GM18858 (cell line): ENCODE measurements at regions not wholly inside any gene's neighbourhood (a gene's known extent, or its start where the extent isn't known, plus 50 kb on each side); places are given as distances from the start of the nearest gene placed in this dataset.
A peak's percentile ranks its signal among the peaks of the same experiment; 100 is the strongest.
"Not testable (repeated sequence)": the region's sequence is repeated elsewhere in the genome, so short reads cannot be mapped to it uniquely, and the experiment has no call there.

Experiments used
- ATAC-seq: cut with Tn5 transposase; IDR thresholded peaks from one replicate; pipeline ENCODE4 v1.9.1; 2021; ENCODE audit not compliant: unreplicated experiment

- ATAC-seq = no peak
Measured at GRCh38 chr1:194067772-194068171, 881.4 kb upstream of the B3GALT2 start.

- no peak for ATAC-seq
Measured at GRCh38 chr1:194062962-194063361, 876.5 kb upstream of the B3GALT2 start.

GRCh38 chr1:194062526-194062925 is 876.1 kb upstream of the B3GALT2 start:
- ATAC-seq = no peak

GRCh38 chr1:194060481-194060880 is 874.1 kb upstream of the B3GALT2 start:
- ATAC-seq = no peak

- not testable (repeated sequence) for ATAC-seq
Measured at GRCh38 chr1:194058268-194058667, 871.9 kb upstream of the B3GALT2 start.

GRCh38 chr1:194056169-194056568 is 869.8 kb upstream of the B3GALT2 start:
- ATAC-seq = no peak

- no peak for ATAC-seq
Measured at GRCh38 chr1:194055536-194055935, 869.1 kb upstream of the B3GALT2 start.

GRCh38 chr1:194052514-194053338 is 866.3 kb upstream of the B3GALT2 start:
- ATAC-seq = peak; percentile 59

GRCh38 chr1:194047921-194048320 is 861.5 kb upstream of the B3GALT2 start:
- no peak for ATAC-seq

- ATAC-seq = no peak
Measured at GRCh38 chr1:194047206-194047605, 860.8 kb upstream of the B3GALT2 start.

- no peak for ATAC-seq
Measured at GRCh38 chr1:194045416-194045815, 859.0 kb upstream of the B3GALT2 start.

GRCh38 chr1:194044892-194045291 is 858.5 kb upstream of the B3GALT2 start:
- ATAC-seq = no peak

- ATAC-seq = no peak
Measured at GRCh38 chr1:194043984-194044755, 857.8 kb upstream of the B3GALT2 start.

- ATAC-seq = no peak
Measured at GRCh38 chr1:194042736-194043135, 856.3 kb upstream of the B3GALT2 start.

GRCh38 chr1:194040496-194040895 is 854.1 kb upstream of the B3GALT2 start:
- no peak for ATAC-seq

GRCh38 chr1:194039578-194039977 is 853.2 kb upstream of the B3GALT2 start:
- ATAC-seq = no peak

GRCh38 chr1:194033646-194034045 is 847.2 kb upstream of the B3GALT2 start:
- ATAC-seq = no peak

- no peak for ATAC-seq
Measured at GRCh38 chr1:194028002-194028401, 841.6 kb upstream of the B3GALT2 start.

- no peak for ATAC-seq
Measured at GRCh38 chr1:194026422-194026821, 840.0 kb upstream of the B3GALT2 start.

- ATAC-seq = no peak
Measured at GRCh38 chr1:194024659-194025058, 838.2 kb upstream of the B3GALT2 start.

GRCh38 chr1:194014014-194014413 is 827.6 kb upstream of the B3GALT2 start:
- ATAC-seq = no peak

GRCh38 chr1:194013561-194013960 is 827.1 kb upstream of the B3GALT2 start:
- ATAC-seq = no peak
